PFSK-1 (cell line): ENCODE measurements at regions not wholly inside any gene's neighbourhood (a gene's known extent, or its start where the extent isn't known, plus 50 kb on each side); places are given as distances from the start of the nearest gene placed in this dataset.

Experiments used
- FOXP2 ChIP-seq: optimal IDR thresholded peaks from 2 replicates; pipeline ENCODE3; 2011; ENCODE audit warnings: borderline replicate concordance, control low read depth, inconsistent platforms; ENCODE audit not compliant: insufficient read depth; ENCODE audit errors: extremely low read length, extremely low read depth
- POLR2AphosphoS5 ChIP-seq: IDR thresholded peaks from 2 replicates; pipeline ENCODE4 v1.6.1; 2012; ENCODE audit warnings: low read depth, mild to moderate bottlenecking, control low read depth, low read length, moderate library complexity
- SIN3A ChIP-seq: IDR thresholded peaks from 2 replicates; pipeline ENCODE4 v1.6.1; 2012; ENCODE audit warnings: mild to moderate bottlenecking, low read length, moderate library complexity, borderline replicate concordance; ENCODE audit not compliant: insufficient read depth
- TAF1 ChIP-seq: IDR thresholded peaks from 2 replicates; pipeline ENCODE4 v1.6.1; 2012; ENCODE audit warnings: low read length, control low read depth, borderline replicate concordance; ENCODE audit not compliant: insufficient read depth
- TF ChIP-seq, protein P1 (sequence below), 2 experiments: IDR thresholded peaks; 2 replicates each; pipeline versions ENCODE4 v1.6.1 to v1.8.0; 2011 to 2012; ENCODE audit warnings: low read depth in 2 of 2, low read length in 2 of 2, control low read depth in 1 of 2, inconsistent platforms in 1 of 2, mild to moderate bottlenecking in 1 of 2, moderate library complexity in 1 of 2; ENCODE audit not compliant: insufficient read depth in 1 of 2

DNA sequence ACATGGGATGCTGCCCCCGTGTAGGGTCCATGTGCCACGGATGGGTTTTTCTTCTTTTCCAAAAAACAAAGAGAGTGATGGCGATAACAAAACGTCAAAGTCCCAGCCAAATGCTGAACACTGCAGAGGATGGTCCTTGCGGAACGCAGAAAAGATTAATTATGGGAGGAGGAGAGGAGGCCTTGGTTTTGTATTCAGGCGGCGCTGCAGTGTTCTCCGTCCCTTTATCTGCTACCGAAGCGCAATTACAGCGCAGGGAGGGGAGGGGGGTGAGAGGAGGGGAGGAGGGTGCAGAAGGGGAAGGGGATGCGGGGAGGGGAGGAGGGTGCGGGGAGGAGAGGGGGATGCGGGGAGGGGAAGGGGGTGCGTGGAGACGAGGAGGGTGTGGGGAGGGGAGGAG lies 131.8 kb upstream of the PRKCQ start:
- TF ChIP-seq, protein P1, sequence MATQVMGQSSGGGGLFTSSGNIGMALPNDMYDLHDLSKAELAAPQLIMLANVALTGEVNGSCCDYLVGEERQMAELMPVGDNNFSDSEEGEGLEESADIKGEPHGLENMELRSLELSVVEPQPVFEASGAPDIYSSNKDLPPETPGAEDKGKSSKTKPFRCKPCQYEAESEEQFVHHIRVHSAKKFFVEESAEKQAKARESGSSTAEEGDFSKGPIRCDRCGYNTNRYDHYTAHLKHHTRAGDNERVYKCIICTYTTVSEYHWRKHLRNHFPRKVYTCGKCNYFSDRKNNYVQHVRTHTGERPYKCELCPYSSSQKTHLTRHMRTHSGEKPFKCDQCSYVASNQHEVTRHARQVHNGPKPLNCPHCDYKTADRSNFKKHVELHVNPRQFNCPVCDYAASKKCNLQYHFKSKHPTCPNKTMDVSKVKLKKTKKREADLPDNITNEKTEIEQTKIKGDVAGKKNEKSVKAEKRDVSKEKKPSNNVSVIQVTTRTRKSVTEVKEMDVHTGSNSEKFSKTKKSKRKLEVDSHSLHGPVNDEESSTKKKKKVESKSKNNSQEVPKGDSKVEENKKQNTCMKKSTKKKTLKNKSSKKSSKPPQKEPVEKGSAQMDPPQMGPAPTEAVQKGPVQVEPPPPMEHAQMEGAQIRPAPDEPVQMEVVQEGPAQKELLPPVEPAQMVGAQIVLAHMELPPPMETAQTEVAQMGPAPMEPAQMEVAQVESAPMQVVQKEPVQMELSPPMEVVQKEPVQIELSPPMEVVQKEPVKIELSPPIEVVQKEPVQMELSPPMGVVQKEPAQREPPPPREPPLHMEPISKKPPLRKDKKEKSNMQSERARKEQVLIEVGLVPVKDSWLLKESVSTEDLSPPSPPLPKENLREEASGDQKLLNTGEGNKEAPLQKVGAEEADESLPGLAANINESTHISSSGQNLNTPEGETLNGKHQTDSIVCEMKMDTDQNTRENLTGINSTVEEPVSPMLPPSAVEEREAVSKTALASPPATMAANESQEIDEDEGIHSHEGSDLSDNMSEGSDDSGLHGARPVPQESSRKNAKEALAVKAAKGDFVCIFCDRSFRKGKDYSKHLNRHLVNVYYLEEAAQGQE (IDR thresholded peaks at IDR 0.05; ENCODE audit: insufficient read depth in 1 of 2, low read depth in 2 of 2, low read length in 2 of 2): no peak
- TF ChIP-seq POLR2AphosphoS5: no peak
- no peak for TF ChIP-seq FOXP2
- TF ChIP-seq SIN3A: no peak
- TF ChIP-seq TAF1: no peak

- TF ChIP-seq SIN3A (no peak), TAF1 (no peak), FOXP2 (no peak), POLR2AphosphoS5 (no peak)
- TF ChIP-seq, protein P1 (IDR thresholded peaks at IDR 0.05; ENCODE audit: insufficient read depth in 1 of 2, low read depth in 2 of 2, low read length in 2 of 2): no peak
These were observed 131.3 kb upstream of the PRKCQ start for GRCh38 chr10:6711408-6711841.

DNA sequence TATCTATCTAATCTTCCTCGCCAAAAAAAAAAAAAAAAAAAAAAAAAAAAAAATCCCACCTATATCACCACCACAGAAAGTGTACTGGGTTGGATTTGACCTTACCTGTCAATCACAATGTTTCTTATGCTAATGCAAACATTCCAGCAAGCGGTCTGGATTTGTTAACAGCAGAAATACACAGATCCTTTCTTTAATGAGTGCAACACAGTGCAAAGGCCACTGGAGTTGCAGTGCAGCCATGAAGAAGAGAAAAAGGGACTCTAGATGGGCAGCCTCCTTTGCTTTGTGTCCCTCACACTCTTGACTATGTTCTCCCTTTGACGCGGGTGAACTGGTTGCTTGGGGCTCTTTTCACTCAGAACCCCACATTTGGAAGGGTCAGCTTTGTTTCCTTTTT lies 127.3 kb upstream of the PRKCQ start:
- TF ChIP-seq POLR2AphosphoS5 (no peak), FOXP2 (no peak), TAF1 (no peak), SIN3A (no peak)
- TF ChIP-seq, protein P1 (IDR thresholded peaks at IDR 0.05; ENCODE audit: insufficient read depth in 1 of 2, low read depth in 2 of 2, low read length in 2 of 2): no peak

DNA sequence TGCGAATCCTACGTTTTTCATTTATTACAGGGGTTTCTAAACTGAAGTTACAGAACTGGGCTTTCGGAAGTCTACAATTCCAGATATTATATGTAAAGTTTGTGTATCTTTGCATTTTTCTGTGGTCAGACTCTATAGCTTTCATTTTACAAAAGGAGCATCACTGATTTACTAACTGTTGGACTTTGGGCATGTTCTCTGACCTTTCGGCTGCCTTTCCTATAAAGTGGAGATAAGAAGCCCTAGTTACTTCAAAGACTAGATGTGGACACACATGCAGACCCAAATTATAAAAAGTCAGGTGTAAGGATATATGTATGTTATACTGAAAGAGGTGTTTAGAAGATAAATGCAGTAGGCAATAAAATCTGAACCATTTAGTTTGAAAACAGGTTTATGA lies 126.6 kb upstream of the PRKCQ start:
- TF ChIP-seq, protein P1 (IDR thresholded peaks at IDR 0.05; ENCODE audit: insufficient read depth in 1 of 2, low read depth in 2 of 2, low read length in 2 of 2): no peak
- TF ChIP-seq TAF1: no peak
- TF ChIP-seq FOXP2: no peak
- TF ChIP-seq POLR2AphosphoS5: no peak
- no peak for TF ChIP-seq SIN3A

DNA sequence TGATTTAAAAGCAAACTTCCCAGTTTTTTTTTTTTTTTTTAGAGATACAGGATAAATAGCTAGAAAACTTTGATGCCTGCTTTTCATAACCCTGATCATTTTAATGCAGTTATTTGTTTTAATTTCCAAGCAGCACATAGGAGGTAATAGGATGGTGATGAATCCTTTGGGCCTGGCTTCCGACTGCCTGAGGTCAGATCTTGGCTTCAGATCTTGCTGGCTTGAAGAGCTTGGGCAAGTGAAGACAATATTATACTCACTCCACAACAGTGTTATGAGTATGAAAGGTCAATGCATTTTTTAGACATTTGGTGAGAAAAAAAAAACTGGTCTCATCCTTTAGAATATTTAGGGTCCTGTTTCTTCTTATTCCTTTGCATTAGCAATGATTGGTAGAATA lies 124.8 kb upstream of the PRKCQ start:
- TF ChIP-seq FOXP2 (no peak), POLR2AphosphoS5 (no peak), SIN3A (no peak), TAF1 (no peak)
- TF ChIP-seq, protein P1 (IDR thresholded peaks at IDR 0.05; ENCODE audit: insufficient read depth in 1 of 2, low read depth in 2 of 2, low read length in 2 of 2): no peak
